Muscle layer of colon (tissue), 2 donors: ENCODE measurements at regions not wholly inside any gene's neighbourhood (a gene's known extent, or its start where the extent isn't known, plus 50 kb on each side); places are given as distances from the start of the nearest gene placed in this dataset.

Source experiments
- H3K27ac ChIP-seq: one replicate; pipeline ENCODE4 v1.7.0; 2013; ENCODE audit warnings: low read depth, mild to moderate bottlenecking, low read length, moderate library complexity
- H3K27me3 ChIP-seq, 2 donors: one replicate each; pipeline ENCODE4 v1.7.0; 2013; ENCODE audit warnings: low read length in 2 of 2, mild to moderate bottlenecking in 2 of 2; ENCODE audit not compliant: insufficient read depth in 2 of 2, control insufficient read depth in 1 of 2
- H3K36me3 ChIP-seq: one replicate; pipeline ENCODE4 v1.7.0; 2013; ENCODE audit warnings: mild to moderate bottlenecking, low read length; ENCODE audit not compliant: insufficient read depth
- H3K4me1 ChIP-seq: one replicate; pipeline ENCODE4 v1.7.0; 2013; ENCODE audit warnings: mild to moderate bottlenecking, low read length; ENCODE audit not compliant: insufficient read depth
- H3K4me3 ChIP-seq, 2 donors: one replicate each; pipeline ENCODE4 v1.7.0; 2013; ENCODE audit warnings: low read length in 2 of 2, low read depth in 1 of 2, mild to moderate bottlenecking in 1 of 2, moderate library complexity in 1 of 2
- H3K9ac ChIP-seq: one replicate; pipeline ENCODE4 v1.7.0; 2013; ENCODE audit warnings: low read length
- H3K9me3 ChIP-seq: one replicate; pipeline ENCODE4 v1.7.0; 2013; ENCODE audit warnings: mild to moderate bottlenecking, low read length
- donor health status: abdominal sarcoma.
- donor health status: Adenocarcinoma of cecum.

DNA sequence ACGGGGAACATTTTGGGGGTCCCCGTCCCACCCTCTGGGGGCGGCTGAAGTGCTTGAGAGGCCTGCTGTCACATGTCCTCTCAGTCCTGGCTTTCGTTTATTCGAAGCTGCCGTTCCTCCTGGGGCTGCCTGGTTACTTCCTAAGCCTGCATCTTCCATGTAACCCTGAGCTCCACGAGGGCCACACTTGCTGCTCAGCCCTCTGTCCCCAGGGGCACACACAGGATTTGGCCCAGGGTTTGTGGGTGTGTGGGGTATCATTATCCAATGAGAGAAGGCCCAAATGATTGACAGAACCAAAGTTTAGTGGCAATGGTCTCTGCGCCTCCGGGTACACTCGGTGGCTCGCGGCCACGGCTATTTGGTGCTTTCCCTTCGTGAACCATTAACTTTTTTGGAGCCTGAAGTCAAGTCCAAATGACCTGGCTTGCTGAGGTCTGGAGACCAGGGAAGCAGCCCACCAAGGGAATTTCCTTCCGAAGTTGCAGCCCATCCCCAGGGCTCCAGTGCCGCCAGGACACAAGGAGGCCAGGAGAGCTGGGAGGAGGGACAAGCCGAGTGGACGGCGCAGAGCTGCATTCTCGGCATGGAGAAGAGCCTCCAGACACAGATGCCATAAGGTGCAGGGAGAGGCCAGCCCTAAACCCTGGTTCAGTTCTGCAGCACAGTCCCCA lies 131.4 kb upstream of the FOXF1 start:
- Histone ChIP-seq H3K27ac (no peak overlapping the region), H3K4me1 (peaks cover 22% of the 10 kb centered on the region), H3K9ac (no peak overlapping the region), H3K27me3 (no peaks in the 10 kb centered on the region), H3K4me3 (no peak overlapping the region), H3K36me3 (no peaks in the 10 kb centered on the region), H3K9me3 (no peaks in the 10 kb centered on the region)

GRCh38 chr16:86379505-86379846 lies 130.9 kb upstream of the FOXF1 start:
- no peaks in the 10 kb centered on the region for H3K9me3 ChIP-seq
- H3K4me3 ChIP-seq = no peak overlapping the region
- no peak overlapping the region for H3K9ac ChIP-seq
- no peak overlapping the region for H3K27ac ChIP-seq
- H3K36me3 ChIP-seq = no peaks in the 10 kb centered on the region
- no peaks in the 10 kb centered on the region for H3K27me3 ChIP-seq
- H3K4me1 ChIP-seq = peaks cover 22% of the 10 kb centered on the region

DNA sequence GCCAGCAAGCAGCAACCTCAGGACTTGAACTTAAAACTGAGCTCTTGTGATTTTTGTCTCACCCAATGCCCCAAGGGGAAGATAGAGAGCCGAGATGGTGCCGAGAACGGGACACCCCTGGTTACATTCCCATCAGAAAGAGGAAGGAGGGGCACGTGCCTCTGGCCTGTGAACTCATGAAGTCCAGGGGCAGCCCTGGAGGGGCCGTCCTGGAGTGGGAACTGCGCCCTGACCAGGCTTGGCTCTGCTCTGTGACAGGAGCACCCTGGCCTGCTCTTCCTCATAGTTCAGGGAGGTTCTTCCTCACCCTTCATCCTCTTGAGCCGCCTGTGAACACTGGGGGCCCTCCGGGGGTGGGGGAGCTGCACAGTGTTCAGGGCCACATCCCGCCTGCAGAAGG lies 130.3 kb upstream of the FOXF1 start:
- Histone ChIP-seq H3K27me3 (no peaks in the 10 kb centered on the region), H3K9me3 (no peaks in the 10 kb centered on the region), H3K9ac (no peak overlapping the region), H3K27ac (no peak overlapping the region), H3K4me3 (no peak overlapping the region), H3K4me1 (peaks cover 22% of the 10 kb centered on the region), H3K36me3 (no peaks in the 10 kb centered on the region)

GRCh38 chr16:86381491-86381890 lies 128.8 kb upstream of the FOXF1 start:
- Histone ChIP-seq H3K27ac (no peak overlapping the region), H3K27me3 (no peaks in the 10 kb centered on the region), H3K4me1 (peaks cover 8% of the 10 kb centered on the region), H3K9ac (no peak overlapping the region), H3K9me3 (no peaks in the 10 kb centered on the region), H3K36me3 (no peaks in the 10 kb centered on the region), H3K4me3 (no peak overlapping the region)

DNA sequence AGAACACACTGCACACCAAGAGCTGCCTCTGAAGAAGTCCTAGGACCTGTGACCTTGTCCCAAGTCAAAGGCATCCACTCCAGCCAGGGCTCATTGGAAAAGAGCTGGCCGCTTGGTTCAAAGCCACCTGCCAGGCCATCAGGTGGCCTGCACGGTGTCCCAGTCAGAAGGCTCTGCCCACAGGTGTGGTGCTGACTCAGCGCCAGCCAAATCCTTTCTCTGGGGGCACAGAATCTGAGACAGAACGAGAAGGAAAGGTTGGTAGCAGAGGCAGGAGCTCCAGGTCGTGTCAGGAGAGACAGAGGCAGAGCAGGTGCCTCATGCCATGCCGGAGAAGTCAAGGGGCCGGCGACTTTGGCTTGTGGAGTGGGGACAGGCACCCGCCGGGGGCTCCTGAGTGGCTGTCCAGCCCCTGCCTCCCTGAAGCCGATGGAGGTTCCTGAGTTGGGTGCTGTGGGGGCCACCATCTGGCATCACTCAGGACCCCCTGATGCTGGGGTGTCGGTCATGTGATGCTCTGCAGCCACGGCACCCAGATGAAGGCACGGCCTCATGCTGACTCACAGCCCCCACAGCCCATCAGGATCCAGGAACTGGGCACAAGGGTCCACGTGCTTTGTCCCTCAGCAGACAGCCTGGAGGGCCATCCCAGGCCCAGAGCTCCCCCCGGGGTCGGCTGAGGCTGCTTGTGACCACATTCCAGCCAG lies 128.1 kb upstream of the FOXF1 start:
- no peaks in the 10 kb centered on the region for H3K27me3 ChIP-seq
- H3K36me3 ChIP-seq = no peaks in the 10 kb centered on the region
- no peaks in the 10 kb centered on the region for H3K9me3 ChIP-seq
- H3K4me1 ChIP-seq = peaks cover 8% of the 10 kb centered on the region
- no peak overlapping the region for H3K9ac ChIP-seq
- no peak overlapping the region for H3K27ac ChIP-seq
- H3K4me3 ChIP-seq = no peak overlapping the region

- H3K27me3 ChIP-seq = no peaks in the 10 kb centered on the region
- no peaks in the 10 kb centered on the region for H3K9me3 ChIP-seq
- no peak overlapping the region for H3K27ac ChIP-seq
- H3K4me3 ChIP-seq = no peak overlapping the region
- H3K36me3 ChIP-seq = no peaks in the 10 kb centered on the region
- H3K4me1 ChIP-seq = peaks cover 8% of the 10 kb centered on the region
- H3K9ac ChIP-seq = no peak overlapping the region
Measured at GRCh38 chr16:86382774-86383407, 127.4 kb upstream of the FOXF1 start.

DNA sequence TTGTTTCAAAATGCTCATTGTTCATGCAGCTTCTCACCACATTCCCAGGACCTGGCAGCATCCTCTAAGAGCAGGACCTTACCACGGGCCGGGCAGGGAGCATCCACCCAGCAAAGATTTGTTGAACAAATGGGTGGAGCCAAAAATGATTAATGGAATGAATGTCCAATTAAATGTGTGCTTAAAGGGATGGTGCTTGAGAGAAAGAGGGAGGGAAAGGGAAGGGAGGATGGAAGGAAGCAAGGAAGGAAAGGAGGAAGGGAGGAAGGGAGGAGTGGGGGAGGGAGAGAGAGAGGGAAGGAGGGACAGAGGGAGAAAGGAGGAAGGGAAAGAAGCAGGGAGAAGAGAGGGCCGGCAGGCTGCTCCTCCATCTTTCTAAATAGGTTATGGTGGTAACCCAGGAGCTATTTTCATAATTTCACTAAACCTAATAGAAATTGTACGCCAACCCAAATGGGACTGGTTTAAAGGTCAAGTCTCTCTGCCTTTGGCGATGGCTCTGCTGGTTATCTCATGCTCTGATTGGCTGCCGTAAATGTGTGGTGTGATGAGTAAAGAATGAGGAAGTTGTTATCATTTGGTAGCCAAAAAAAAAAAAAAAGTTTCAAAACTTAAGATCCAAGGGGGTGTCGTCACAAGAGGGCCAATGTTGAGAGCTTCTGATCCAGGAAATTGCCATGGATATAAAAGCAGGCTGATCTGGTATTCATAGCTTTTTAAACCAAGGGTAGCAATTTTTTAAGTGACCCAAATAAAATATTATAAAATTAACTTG lies 126.7 kb upstream of the FOXF1 start:
- Histone ChIP-seq H3K27me3 (no peaks in the 10 kb centered on the region), H3K9me3 (no peaks in the 10 kb centered on the region), H3K27ac (no peak overlapping the region), H3K36me3 (no peaks in the 10 kb centered on the region), H3K4me3 (no peak overlapping the region), H3K9ac (no peak overlapping the region), H3K4me1 (peaks cover 8% of the 10 kb centered on the region)

DNA sequence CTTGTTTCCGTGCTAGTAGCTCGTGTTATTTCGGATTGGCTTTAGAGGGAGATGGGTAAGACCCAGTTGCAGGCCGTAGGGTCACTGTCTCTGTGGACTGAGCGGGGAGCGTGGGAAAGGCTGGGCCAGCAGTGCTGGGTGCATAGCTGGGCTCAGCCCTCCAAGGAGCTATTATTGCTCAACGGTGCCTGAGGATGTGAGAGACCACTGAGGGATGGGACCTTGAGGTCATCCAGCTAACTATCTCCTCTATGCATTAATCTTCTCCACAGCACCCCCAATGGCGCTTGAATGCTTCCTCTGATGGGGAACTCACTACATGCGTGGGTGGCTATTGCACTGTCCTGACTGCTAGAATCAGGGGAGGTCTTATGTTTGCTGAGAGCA lies 126.1 kb upstream of the FOXF1 start:
- H3K36me3 ChIP-seq = no peaks in the 10 kb centered on the region
- peak overlapping the region; percentile 32 for H3K27ac ChIP-seq
- peaks cover 8% of the 10 kb centered on the region for H3K4me1 ChIP-seq
- H3K9me3 ChIP-seq = no peaks in the 10 kb centered on the region
- H3K27me3 ChIP-seq = no peaks in the 10 kb centered on the region
- no peak overlapping the region for H3K4me3 ChIP-seq
- H3K9ac ChIP-seq = no peak overlapping the region

- Histone ChIP-seq H3K27ac (no peak overlapping the region), H3K27me3 (no peaks in the 10 kb centered on the region), H3K9ac (no peak overlapping the region), H3K36me3 (no peaks in the 10 kb centered on the region), H3K9me3 (no peaks in the 10 kb centered on the region), H3K4me1 (peaks cover 7% of the 10 kb centered on the region), H3K4me3 (no peak overlapping the region)
Measured at GRCh38 chr16:86384980-86385379, 125.3 kb upstream of the FOXF1 start.

GRCh38 chr16:86387468-86388440 lies 122.6 kb upstream of the FOXF1 start:
- H3K27me3 ChIP-seq = no peaks in the 10 kb centered on the region
- no peak overlapping the region for H3K9ac ChIP-seq
- no peaks in the 10 kb centered on the region for H3K36me3 ChIP-seq
- no peak overlapping the region for H3K27ac ChIP-seq
- no peak overlapping the region for H3K4me3 ChIP-seq
- H3K9me3 ChIP-seq = no peaks in the 10 kb centered on the region
- no peaks in the 10 kb centered on the region for H3K4me1 ChIP-seq
